ENCODE measurements at regions not wholly inside any gene's neighbourhood (a gene's known extent, or its start where the extent isn't known, plus 50 kb on each side); places are given as distances from the start of the nearest gene placed in this dataset.

DNA sequence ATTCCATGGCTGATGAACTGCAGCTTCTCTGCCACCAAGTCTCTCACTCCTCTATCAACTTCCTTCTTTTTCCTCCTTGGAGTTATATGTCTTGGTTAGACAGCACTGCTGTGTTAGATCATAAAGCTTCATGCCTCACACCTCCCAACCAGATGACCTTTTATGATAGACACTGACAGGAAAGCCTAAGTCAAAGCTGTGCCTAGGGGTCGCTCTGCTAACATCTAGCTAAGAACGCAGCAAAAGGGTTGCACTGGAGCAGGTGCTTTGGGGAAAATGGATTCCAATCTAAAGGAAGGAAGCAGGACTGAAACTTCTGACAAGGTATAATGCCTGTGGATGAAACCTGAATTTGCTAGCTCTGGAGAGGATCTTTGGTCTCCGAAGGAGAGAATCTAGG lies 509.7 kb downstream of the SMARCA1 start:
- no peak for DNase-seq (ENCODE audit: low read depth)
- no peak overlapping the region for H3K4me3 ChIP-seq (ENCODE audit: control insufficient read depth, low read depth, low read length)
- TF ChIP-seq CTCF (IDR thresholded peaks at IDR 0.05; ENCODE audit: control insufficient read depth, insufficient read depth, low read depth, low read length, missing control alignments), result no peak

DNA sequence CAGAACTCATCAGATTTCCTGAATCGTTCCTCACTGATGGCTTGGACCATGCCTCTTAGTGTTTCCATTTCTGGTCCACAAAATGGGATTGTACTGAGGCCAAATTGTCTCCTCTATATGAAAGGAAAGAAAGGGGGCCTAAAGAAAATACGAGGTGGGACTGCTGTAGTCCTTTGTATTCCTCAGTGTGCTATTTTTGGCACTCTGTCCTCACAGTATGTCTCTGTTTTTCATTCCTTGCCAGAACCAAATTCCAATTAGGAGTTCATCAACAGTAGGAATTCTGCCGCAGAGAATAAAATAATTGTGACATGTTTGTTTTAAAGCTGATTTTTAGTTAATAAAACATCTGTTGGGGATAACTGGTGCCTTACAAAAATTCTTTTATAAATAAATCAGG lies 515.7 kb downstream of the SMARCA1 start:
- no peak for DNase-seq (ENCODE audit: low read depth)
- TF ChIP-seq CTCF (IDR thresholded peaks at IDR 0.05; ENCODE audit: control insufficient read depth, insufficient read depth, low read depth, low read length, missing control alignments), result no peak
- H3K4me3 ChIP-seq (ENCODE audit: control insufficient read depth, low read depth, low read length), result no peak overlapping the region

GRCh38 chrX:129006491-129006890 lies 516.8 kb downstream of the SMARCA1 start:
- no peak for DNase-seq (ENCODE audit: low read depth)
- H3K4me3 ChIP-seq (ENCODE audit: control insufficient read depth, low read depth, low read length), result no peak overlapping the region
- TF ChIP-seq CTCF (IDR thresholded peaks at IDR 0.05; ENCODE audit: control insufficient read depth, insufficient read depth, low read depth, low read length, missing control alignments), result no peak

DNA sequence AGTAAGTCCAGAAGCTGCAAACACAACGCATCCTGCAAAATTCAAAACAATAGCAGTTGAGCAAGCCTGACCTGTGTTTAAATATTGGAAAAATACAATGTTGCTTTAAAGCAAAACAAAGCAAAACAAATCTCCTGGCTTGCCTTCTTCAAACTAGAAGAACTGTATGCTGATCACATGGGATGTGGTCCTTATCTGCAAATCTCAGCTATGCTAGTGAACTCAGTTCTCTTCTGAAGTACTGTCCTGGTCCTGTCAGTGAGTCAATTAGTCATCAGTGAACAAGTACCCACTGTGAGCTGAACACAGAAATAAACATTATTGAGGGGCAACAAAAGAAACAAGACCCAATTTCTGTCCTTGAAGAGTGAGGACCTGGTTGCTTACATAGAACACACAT lies 522.5 kb downstream of the SMARCA1 start:
- DNase-seq (ENCODE audit: low read depth), result no peak
- H3K4me3 ChIP-seq (ENCODE audit: control insufficient read depth, low read depth, low read length), result no peak overlapping the region
- TF ChIP-seq CTCF (IDR thresholded peaks at IDR 0.05; ENCODE audit: control insufficient read depth, insufficient read depth, low read depth, low read length, missing control alignments), result no peak

GRCh38 chrX:129000018-129000417 lies 523.3 kb downstream of the SMARCA1 start:
- no peak overlapping the region for H3K4me3 ChIP-seq (ENCODE audit: control insufficient read depth, low read depth, low read length)
- DNase-seq (ENCODE audit: low read depth), result no peak
- no peak for TF ChIP-seq CTCF (IDR thresholded peaks at IDR 0.05; ENCODE audit: control insufficient read depth, insufficient read depth, low read depth, low read length, missing control alignments)

DNA sequence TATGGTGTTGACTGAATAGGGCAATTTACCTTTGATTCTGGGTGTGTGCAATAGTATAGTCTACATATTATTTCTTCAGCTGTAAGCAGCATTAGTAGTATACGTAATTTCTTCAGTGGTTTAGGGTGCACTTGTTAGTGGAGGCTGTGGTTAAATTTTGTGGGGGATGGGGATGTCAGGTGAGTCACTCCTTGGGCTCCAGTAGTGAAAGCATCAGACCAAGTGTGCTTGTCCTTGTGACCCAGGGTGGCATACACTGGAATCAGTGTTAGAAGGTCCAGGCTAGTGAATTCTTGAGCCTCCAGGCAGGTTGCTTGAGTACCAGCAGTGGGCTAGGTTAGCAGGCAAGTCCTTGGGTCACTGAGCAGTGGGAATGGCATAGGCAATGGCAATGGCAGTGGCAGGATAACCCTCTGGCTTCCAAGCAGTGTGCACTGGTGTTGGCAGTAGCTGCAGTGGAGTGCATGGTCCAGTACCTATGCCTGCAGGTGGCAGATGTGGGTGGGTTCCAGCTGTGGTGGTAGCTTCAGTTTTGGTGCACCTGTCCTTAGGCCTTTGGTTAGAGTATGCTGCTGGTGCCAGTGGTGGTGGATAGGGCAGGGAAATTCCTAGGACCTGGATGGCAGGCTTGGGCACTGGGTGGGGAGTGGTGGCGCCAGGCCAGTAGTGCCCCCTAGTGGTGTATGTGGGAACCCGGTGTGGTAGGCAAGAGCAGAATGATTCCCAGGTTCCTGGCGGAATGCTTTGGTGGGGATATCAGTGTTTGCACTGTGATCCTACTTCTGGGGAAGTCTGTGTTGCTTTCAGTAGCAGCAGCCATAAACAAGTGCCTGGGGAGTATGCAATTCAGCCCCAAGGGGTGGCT lies 531.0 kb downstream of the SMARCA1 start:
- H3K4me3 ChIP-seq (ENCODE audit: control insufficient read depth, low read depth, low read length), result no peak overlapping the region
- TF ChIP-seq CTCF (IDR thresholded peaks at IDR 0.05; ENCODE audit: control insufficient read depth, insufficient read depth, low read depth, low read length, missing control alignments), result no peak
- DNase-seq (ENCODE audit: low read depth), result no peak

All from AG09309 (cell line).